ENCODE measurements at regions not wholly inside any gene's neighbourhood (a gene's known extent, or its start where the extent isn't known, plus 50 kb on each side); places are given as distances from the start of the nearest gene placed in this dataset.

- no peak for TF ChIP-seq PAX5 (IDR thresholded peaks at IDR 0.05; ENCODE audit: insufficient read depth, low read length, severe bottlenecking)
- TF ChIP-seq SPI1 (IDR thresholded peaks at IDR 0.05; ENCODE audit: low read depth, low read length): no peak
- no peak for TF ChIP-seq TAF1 (IDR thresholded peaks at IDR 0.05; ENCODE audit: low read depth, low read length)
- TF ChIP-seq POLR2A (IDR thresholded peaks at IDR 0.05; ENCODE audit: low read depth, low read length): no peak
- TF ChIP-seq POU2F2 (IDR thresholded peaks at IDR 0.05; ENCODE audit: low read depth, low read length): no peak
- peak; percentile 40 for FAIRE-seq
- DNase-seq (ENCODE audit: insufficient read length, low spot score): no peak
These were observed 229.3 kb upstream of the KLF14 start for GRCh38 chr7:130963339-130963738.

GRCh38 chr7:130965515-130965914 is 231.5 kb upstream of the KLF14 start:
- TF ChIP-seq POLR2A (IDR thresholded peaks at IDR 0.05; ENCODE audit: low read depth, low read length) (no peak), SPI1 (IDR thresholded peaks at IDR 0.05; ENCODE audit: low read depth, low read length) (no peak), PAX5 (IDR thresholded peaks at IDR 0.05; ENCODE audit: insufficient read depth, low read length, severe bottlenecking) (no peak), POU2F2 (IDR thresholded peaks at IDR 0.05; ENCODE audit: low read depth, low read length) (no peak), POLR2AphosphoS5 (IDR thresholded peaks at IDR 0.05; ENCODE audit: low read depth, low read length) (no peak), TAF1 (IDR thresholded peaks at IDR 0.05; ENCODE audit: low read depth, low read length) (no peak)

GRCh38 chr7:130966246-130967009 is 232.4 kb upstream of the KLF14 start:
- FAIRE-seq (peak; percentile 63), DNase-seq (ENCODE audit: insufficient read length, low spot score) (no peak)

More at GRCh38 chr7:130965515-130965914, 231.5 kb upstream of the KLF14 start:
- DNase-seq (ENCODE audit: insufficient read length, low spot score) (no peak), FAIRE-seq (no peak)

GRCh38 chr7:130970196-130970595 is 236.2 kb upstream of the KLF14 start:
- FAIRE-seq (no peak), DNase-seq (ENCODE audit: insufficient read length, low spot score) (no peak)

More at GRCh38 chr7:130966246-130967009, 232.4 kb upstream of the KLF14 start:
- TF ChIP-seq POLR2A (IDR thresholded peaks at IDR 0.05; ENCODE audit: low read depth, low read length) (no peak), TAF1 (IDR thresholded peaks at IDR 0.05; ENCODE audit: low read depth, low read length) (no peak), POU2F2 (IDR thresholded peaks at IDR 0.05; ENCODE audit: low read depth, low read length) (0 out of 2 replicates have a peak, but pooled peaks have one; percentile 33)

GRCh38 chr7:130970696-130971095 is 236.7 kb upstream of the KLF14 start:
- no peak for DNase-seq (ENCODE audit: insufficient read length, low spot score)
- TF ChIP-seq POLR2A (IDR thresholded peaks at IDR 0.05; ENCODE audit: low read depth, low read length): no peak
- TF ChIP-seq TAF1 (IDR thresholded peaks at IDR 0.05; ENCODE audit: low read depth, low read length): no peak
- TF ChIP-seq POLR2AphosphoS5 (IDR thresholded peaks at IDR 0.05; ENCODE audit: low read depth, low read length): no peak
- TF ChIP-seq POU2F2 (IDR thresholded peaks at IDR 0.05; ENCODE audit: low read depth, low read length): no peak
- TF ChIP-seq PAX5 (IDR thresholded peaks at IDR 0.05; ENCODE audit: insufficient read depth, low read length, severe bottlenecking): no peak
- TF ChIP-seq SPI1 (IDR thresholded peaks at IDR 0.05; ENCODE audit: low read depth, low read length): no peak
- FAIRE-seq: no peak

More at GRCh38 chr7:130970196-130970595, 236.2 kb upstream of the KLF14 start:
- TF ChIP-seq POLR2AphosphoS5 (IDR thresholded peaks at IDR 0.05; ENCODE audit: low read depth, low read length): no peak
- TF ChIP-seq TAF1 (IDR thresholded peaks at IDR 0.05; ENCODE audit: low read depth, low read length): no peak
- no peak for TF ChIP-seq POLR2A (IDR thresholded peaks at IDR 0.05; ENCODE audit: low read depth, low read length)
- TF ChIP-seq SPI1 (IDR thresholded peaks at IDR 0.05; ENCODE audit: low read depth, low read length): no peak
- no peak for TF ChIP-seq POU2F2 (IDR thresholded peaks at IDR 0.05; ENCODE audit: low read depth, low read length)
- no peak for TF ChIP-seq PAX5 (IDR thresholded peaks at IDR 0.05; ENCODE audit: insufficient read depth, low read length, severe bottlenecking)

- no peak for TF ChIP-seq SPI1 (IDR thresholded peaks at IDR 0.05; ENCODE audit: low read depth, low read length)
- TF ChIP-seq POLR2A (IDR thresholded peaks at IDR 0.05; ENCODE audit: low read depth, low read length): no peak
- no peak for TF ChIP-seq TAF1 (IDR thresholded peaks at IDR 0.05; ENCODE audit: low read depth, low read length)
- no peak for TF ChIP-seq POU2F2 (IDR thresholded peaks at IDR 0.05; ENCODE audit: low read depth, low read length)
- no peak for TF ChIP-seq PAX5 (IDR thresholded peaks at IDR 0.05; ENCODE audit: insufficient read depth, low read length, severe bottlenecking)
- TF ChIP-seq POLR2AphosphoS5 (IDR thresholded peaks at IDR 0.05; ENCODE audit: low read depth, low read length): no peak
- DNase-seq (ENCODE audit: insufficient read length, low spot score): no peak
- FAIRE-seq: peak; percentile 26
These were observed 237.3 kb upstream of the KLF14 start for GRCh38 chr7:130971297-130971696.

GRCh38 chr7:130972201-130972600 is 238.2 kb upstream of the KLF14 start:
- TF ChIP-seq PAX5 (IDR thresholded peaks at IDR 0.05; ENCODE audit: insufficient read depth, low read length, severe bottlenecking): no peak
- no peak for TF ChIP-seq TAF1 (IDR thresholded peaks at IDR 0.05; ENCODE audit: low read depth, low read length)
- TF ChIP-seq POU2F2 (IDR thresholded peaks at IDR 0.05; ENCODE audit: low read depth, low read length): no peak
- no peak for TF ChIP-seq SPI1 (IDR thresholded peaks at IDR 0.05; ENCODE audit: low read depth, low read length)
- no peak for TF ChIP-seq POLR2AphosphoS5 (IDR thresholded peaks at IDR 0.05; ENCODE audit: low read depth, low read length)
- TF ChIP-seq POLR2A (IDR thresholded peaks at IDR 0.05; ENCODE audit: low read depth, low read length): no peak
- FAIRE-seq (no peak), DNase-seq (ENCODE audit: insufficient read length, low spot score) (no peak)

- no peak for TF ChIP-seq SPI1 (IDR thresholded peaks at IDR 0.05; ENCODE audit: low read depth, low read length)
- TF ChIP-seq POU2F2 (IDR thresholded peaks at IDR 0.05; ENCODE audit: low read depth, low read length): no peak
- FAIRE-seq: no peak
These were observed 239.6 kb upstream of the KLF14 start for GRCh38 chr7:130973637-130974036.

GRCh38 chr7:130974169-130974568 is 240.2 kb upstream of the KLF14 start:
- FAIRE-seq: no peak
- no peak for DNase-seq (ENCODE audit: insufficient read length, low spot score)
- TF ChIP-seq SPI1 (IDR thresholded peaks at IDR 0.05; ENCODE audit: low read depth, low read length): no peak
- no peak for TF ChIP-seq POU2F2 (IDR thresholded peaks at IDR 0.05; ENCODE audit: low read depth, low read length)
- TF ChIP-seq TAF1 (IDR thresholded peaks at IDR 0.05; ENCODE audit: low read depth, low read length): no peak
- no peak for TF ChIP-seq PAX5 (IDR thresholded peaks at IDR 0.05; ENCODE audit: insufficient read depth, low read length, severe bottlenecking)
- no peak for TF ChIP-seq POLR2A (IDR thresholded peaks at IDR 0.05; ENCODE audit: low read depth, low read length)
- no peak for TF ChIP-seq POLR2AphosphoS5 (IDR thresholded peaks at IDR 0.05; ENCODE audit: low read depth, low read length)

More at GRCh38 chr7:130973637-130974036, 239.6 kb upstream of the KLF14 start:
- no peak for DNase-seq (ENCODE audit: insufficient read length, low spot score)

- FAIRE-seq (no peak), DNase-seq (ENCODE audit: insufficient read length, low spot score) (no peak)
- TF ChIP-seq POLR2AphosphoS5 (IDR thresholded peaks at IDR 0.05; ENCODE audit: low read depth, low read length) (no peak), POU2F2 (IDR thresholded peaks at IDR 0.05; ENCODE audit: low read depth, low read length) (no peak), SPI1 (IDR thresholded peaks at IDR 0.05; ENCODE audit: low read depth, low read length) (no peak), PAX5 (IDR thresholded peaks at IDR 0.05; ENCODE audit: insufficient read depth, low read length, severe bottlenecking) (no peak), TAF1 (IDR thresholded peaks at IDR 0.05; ENCODE audit: low read depth, low read length) (no peak), POLR2A (IDR thresholded peaks at IDR 0.05; ENCODE audit: low read depth, low read length) (no peak)
These were observed 240.8 kb upstream of the KLF14 start for GRCh38 chr7:130974794-130975193.
